ENCODE measurements at regions not wholly inside any gene's neighbourhood (a gene's known extent, or its start where the extent isn't known, plus 50 kb on each side); places are given as distances from the start of the nearest gene placed in this dataset.

DNA sequence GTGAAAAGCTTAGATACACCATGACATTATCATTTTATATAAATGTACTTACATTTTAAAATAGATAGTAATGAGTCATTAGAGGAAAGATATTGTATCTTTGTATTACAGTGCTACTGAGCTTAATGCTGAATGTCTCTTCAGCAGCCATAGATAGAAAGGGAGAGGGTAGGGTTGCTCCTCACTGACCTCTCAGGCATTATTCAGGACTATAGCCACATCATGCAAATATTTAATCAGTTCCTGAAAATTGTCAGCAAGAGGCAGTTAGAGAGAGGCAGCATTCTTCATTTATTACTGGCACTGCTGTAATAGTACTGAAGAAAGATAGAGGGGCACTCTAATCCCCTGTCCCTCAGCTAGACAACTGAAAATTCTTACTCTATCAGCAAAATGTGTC lies 242.0 kb upstream of the TANK start:
- DNase-seq (ENCODE audit: low spot score) = no peak

DNA sequence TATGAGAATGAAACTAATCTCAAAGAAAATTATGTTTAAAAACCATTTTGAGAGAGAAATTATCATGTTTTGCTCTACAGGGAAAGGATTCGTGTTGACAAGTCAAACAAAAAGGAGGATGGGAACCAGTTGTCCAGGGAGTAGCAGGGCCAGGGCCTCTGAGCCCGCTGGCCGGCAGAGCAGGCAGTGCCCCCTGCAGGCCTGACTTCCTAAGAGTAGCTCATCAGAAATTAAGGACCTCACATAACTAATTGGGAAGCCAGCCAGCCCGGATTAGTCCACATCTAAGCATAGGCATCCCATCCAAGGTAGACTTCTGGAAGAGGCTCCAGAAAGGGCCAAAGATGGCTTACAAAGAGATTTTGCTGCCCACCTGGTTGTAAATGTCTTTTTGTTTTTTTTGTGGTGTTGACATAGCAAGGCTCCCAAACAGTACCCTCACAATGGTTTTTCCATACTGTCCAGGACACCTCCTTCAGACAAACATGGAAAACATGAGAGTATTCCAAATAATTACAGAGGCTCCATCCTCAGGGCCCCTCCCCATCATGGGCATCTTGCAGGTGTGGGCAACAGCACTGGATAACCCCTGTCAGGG lies 241.2 kb upstream of the TANK start:
- peak; percentile 70 for DNase-seq (ENCODE audit: low spot score)

DNA sequence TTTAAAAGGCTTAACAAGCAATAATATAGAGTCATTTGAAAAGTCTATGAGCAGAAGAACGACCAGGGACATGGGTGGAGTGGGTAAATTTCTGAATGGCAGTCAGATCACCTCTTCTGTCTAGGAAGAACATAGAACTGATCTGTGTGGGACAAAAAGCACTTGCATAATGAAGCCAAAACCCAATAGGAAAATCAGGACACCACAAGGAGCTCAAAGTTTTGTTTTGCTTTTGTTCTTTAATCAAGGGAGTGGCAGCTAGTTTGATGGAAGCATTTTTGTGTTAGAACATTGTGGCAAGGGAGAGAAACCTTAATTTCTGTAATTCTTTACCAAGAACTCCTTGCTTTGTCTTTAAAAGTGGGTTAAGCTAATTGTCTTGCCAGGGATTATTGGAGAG lies 240.2 kb upstream of the TANK start:
- DNase-seq (ENCODE audit: low spot score) = no peak

DNA sequence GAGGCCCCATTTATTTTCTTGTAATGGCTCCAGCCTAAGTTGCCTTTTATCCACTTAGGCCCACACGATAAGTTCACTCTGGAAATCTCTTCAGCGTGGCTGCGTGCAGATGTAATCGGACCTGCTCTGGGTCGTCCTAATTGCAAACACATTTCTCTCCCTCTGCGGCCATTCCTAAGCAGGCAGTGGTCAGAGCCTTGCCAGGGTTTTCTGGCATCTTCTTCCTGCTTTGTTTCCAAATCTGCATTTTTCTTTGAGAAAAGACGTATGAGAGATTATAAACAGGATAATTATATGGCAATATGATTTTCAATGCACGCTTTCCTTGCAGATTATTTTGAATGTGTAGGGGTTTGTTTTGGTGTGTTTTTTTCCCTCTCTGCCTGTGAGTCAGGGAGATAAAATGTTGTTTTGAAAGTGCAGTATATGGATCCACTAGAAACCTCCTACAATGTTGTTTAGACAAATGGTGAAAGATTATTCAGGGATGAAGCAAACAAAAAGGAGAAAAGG lies 239.4 kb upstream of the TANK start:
- DNase-seq (ENCODE audit: low spot score) = no peak

DNA sequence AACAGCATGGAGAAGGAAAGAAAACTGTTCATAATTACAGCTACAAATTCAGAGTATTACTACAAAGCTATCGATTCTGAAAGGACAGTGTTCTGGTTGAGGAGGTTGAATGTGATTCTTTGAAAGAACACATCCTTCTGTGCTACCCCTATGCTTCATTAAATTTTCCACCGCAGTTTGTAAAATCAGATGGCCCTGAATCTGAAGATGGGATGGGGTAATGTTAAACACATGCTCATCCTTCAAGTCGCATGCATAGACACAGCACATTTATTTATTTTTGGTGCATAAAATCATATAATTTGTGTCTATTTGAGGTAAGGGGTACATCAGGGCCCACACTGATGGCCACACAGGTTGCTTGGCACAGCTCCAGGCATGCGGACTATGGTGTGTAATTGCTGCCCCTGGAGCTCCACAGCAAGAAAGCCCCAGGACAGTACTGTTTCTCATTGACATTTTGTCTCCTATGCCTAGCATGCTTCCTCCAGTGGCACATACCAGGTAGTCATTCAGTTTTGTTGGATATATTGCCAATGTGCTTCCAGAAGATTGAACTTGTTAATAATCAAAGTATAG lies 238.8 kb upstream of the TANK start:
- DNase-seq (ENCODE audit: low spot score) = no peak

DNA sequence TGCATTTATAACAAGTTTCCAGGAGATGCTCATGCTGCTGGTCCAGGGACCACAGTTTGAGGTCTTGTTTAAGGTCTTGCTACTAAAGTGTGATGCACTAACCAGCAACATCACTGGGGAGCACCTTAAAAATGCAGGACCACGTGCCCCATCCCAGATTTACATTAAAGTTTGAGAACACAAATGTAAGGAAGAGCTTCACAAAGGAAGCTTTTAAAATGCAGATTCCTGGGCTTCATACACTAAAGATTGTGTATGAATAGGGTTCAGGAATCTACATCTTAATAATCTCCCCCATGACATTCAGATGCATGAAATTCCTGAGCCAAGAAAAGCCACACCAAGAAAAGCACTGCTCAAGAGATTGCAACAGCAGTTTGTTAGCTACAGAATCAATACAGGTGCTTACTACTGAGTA lies 235.3 kb upstream of the TANK start:
- DNase-seq (ENCODE audit: low spot score) = no peak

DNA sequence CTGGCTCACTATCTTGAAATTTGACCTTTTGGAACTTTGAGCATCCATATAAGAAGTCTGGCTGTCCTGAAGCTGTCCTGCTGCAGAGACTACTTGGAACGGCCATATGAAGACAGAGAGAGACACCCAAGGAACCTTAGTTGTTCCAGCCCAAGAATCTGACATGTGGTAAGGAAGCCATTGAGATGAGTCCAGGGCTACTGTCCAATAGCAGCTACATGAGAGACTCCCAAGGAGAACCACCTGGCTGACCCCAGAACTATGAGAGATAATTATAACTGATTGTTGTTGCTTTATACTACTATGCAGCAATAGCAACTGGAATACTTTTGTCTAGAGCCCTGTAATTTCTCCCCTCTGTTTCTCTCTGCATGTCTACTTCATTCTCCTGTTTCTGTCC lies 234.3 kb upstream of the TANK start:
- DNase-seq (ENCODE audit: low spot score) = no peak

DNA sequence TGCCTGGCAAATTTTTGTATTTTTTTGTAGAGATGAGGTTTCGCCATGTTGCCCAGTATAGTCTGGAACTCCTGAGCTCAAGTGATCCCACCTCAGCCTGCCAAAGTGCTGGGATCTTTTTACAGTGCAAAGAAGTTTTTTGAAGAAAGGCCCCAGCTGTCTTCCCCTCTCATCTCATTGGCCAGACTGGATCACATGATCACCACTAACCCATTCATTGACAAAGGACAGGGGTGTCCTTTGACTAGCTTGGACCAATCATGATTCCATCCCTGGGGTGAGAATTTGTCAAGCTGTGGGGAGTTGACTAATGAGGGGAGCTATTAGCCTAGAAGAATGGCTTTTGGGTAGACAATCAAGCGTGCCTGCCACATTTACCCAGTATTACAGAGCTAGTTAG lies 232.9 kb upstream of the TANK start:
- no peak for DNase-seq (ENCODE audit: low spot score)

DNA sequence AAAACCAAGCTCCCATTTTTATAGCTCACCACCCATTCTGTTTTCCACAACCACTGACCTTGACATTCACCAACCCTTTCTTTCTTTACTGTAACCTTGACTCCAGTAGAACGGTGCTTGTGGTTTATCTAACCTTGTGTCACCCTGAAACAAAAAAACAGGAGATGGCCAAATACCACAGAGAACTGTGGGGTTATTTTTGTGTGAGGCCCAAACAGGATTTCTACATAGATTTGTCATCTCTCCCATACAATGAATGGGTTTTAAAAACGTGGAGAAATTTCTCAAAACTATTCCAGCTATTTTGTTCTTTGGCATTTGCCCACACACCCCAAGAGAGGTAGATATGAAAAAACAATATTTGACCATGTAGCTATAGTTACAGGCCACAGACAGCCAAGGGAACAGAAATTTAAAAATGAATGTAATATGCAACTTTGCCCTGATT lies 231.3 kb upstream of the TANK start:
- DNase-seq (ENCODE audit: low spot score) = no peak

DNA sequence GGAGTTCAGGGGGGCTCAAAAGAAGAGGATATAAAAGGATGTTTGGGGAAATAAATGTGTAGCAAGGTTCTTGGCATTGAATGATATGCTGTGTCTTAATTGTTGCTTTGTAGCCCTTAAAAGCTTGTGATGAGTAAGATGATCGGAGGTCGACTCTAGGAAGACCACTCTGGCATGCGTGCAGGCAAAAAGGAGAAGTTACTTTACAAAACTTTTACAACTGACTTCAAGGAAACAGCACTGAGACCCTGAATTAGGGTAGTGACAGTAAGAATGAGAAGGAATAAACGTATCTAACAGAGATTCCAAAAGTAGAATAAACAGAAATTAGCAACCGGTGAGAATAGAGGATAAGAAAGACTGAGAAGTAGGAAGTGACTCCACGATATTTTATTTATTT lies 228.7 kb upstream of the TANK start:
- DNase-seq (ENCODE audit: low spot score) = no peak

DNA sequence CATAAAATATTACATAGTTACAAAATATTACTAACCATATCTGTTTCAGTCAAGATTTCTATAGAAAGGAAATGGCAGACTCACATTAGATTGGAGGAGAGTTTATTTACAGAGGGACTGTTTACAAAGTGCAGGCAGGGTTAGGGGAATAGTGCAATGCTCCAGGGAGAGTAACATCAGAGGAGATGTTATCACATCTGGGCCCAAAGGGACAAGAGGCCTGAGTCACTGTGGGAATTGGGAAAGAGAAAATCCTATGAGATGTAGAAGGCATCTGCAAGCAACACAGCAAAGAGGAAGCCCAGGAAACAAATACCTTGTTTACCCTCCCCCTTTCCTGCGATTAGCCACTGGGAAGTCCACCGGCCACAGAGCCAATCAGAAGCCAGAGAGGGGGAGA lies 227.3 kb upstream of the TANK start:
- no peak for DNase-seq (ENCODE audit: low spot score)

DNA sequence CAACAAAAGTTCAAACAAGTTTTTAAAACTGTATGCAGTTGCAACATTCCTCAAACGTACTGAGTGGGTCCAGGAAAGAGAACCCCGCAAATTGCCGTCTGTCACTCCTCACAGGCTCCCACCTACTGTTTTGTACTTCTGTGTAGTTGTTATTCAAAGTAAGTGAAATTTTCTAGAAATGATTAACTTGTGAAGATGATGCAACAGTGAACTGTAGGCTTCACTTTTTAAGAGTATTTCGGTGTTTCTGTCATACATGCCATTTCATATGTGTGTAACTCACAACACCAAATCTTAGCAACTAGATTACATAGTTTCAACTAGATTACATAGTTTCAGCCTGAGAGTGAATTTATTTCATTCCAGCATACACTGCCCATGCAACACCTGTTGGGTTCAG lies 226.0 kb upstream of the TANK start:
- no peak for DNase-seq (ENCODE audit: low spot score)

DNA sequence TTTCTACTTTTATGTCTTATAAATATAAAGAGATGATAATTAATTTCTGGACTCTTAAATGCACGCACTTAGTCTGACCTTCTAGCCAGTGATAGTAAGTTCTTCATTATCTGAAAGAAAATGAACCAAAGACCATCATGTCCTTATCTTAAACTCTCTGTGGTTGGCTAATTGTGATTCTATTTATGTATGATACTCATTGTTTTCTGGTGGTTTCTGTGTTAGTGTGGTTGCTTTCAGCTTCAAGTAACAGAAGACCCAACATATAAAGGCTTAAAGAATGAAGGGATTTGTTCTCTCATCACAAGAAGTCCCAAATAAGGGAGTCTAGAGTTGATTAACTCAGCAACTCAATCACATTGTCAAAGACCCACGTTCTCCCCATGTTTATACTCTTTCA lies 225.2 kb upstream of the TANK start:
- DNase-seq (ENCODE audit: low spot score) = no peak

DNA sequence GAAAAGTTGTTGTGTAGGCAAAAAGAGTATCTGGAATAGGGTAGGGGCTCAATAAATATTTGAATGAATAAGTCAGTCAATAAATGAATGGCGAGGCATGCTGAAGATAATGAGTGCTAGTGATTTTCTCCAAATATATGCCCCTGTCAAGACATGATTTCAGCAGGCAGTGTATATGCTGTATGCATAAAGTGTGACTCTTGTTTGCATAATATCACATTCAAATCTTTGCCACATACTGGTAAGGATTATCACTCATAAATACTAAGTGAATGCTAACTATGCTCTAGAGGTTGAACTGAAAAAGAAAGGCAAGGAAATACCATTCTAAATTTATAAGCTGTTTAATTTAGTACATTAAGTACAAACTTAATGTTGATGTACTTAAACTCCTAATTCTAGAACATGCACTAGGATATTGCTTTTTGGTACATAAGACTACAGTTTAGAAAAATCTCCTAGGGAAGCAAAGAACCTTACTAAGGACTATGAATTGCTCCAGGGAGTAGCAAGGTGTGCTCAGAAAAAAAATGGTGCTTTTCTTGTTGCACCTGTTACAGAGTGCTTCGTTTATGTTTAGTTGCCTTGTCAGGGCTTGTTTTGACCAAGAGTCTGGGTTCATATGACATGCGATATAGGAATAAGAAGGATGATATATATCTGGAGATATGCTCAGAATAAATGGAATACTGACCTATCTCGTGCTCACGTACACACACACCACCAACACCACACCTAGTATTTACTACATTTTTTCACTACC lies 224.0 kb upstream of the TANK start:
- no peak for DNase-seq (ENCODE audit: low spot score)

DNA sequence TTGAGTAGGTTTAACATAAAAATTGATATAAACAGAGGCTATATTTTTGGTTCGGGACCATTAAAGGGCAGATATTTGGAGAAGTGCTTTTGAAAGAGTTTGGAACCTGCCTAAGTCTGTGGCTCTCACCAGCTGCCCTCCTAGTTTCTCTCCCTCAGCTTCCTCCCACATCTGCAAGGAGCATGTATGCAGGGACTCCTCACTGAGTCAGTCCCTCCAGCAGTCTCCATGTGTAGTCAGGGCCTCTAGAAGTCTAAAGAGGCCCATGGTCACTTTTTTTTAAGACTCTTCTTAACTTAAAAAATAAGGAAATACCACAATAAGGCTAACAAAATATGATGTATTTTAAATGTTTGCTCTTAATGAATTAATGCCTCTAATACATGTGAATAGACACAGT lies 220.0 kb upstream of the TANK start:
- DNase-seq (ENCODE audit: low spot score) = no peak

DNA sequence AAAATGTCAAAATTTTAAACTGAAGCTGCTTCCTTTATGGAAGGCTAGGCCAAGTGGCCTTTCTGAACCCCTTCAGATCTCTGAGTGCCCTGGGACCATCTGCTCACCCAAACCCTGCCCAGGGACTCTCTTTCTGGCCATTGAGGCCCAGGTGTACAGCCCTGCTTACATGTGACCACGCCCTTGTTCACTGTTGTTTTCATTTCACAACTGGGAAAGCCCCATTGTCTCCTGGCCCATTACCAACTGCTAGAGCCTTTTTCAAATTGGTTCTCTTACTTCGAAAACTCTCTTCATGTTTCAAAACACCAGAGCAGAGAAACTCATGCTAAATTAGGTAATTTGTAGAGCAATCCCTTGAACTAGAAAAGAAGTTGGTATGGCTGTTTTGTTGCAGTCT lies 219.5 kb upstream of the TANK start:
- DNase-seq (ENCODE audit: low spot score) = no peak

DNA sequence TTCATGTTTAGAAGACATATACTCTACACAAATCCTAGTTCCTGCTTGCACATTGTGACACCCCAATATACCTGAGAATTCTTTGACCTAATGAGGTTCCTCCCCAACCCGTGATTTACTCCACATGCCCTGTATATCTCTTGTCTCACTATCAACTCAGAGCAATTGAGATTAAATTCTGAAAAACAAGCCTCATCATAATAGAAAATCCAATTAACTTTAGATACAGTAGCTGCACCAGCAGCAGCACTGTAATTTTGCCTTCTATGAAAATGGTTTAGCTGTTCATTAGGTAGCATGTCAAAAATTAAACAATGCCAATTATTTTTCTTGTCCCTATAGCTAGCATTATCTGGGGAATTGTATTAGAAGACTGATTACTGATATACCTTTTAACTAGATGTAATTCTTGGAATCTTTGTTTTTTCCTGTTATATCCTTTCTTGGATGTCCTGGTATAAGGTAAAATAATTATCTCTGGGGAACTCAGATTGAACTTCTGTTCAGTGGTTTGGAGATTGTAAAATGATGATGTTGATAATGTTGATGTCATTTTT lies 218.9 kb upstream of the TANK start:
- DNase-seq (ENCODE audit: low spot score) = no peak

DNA sequence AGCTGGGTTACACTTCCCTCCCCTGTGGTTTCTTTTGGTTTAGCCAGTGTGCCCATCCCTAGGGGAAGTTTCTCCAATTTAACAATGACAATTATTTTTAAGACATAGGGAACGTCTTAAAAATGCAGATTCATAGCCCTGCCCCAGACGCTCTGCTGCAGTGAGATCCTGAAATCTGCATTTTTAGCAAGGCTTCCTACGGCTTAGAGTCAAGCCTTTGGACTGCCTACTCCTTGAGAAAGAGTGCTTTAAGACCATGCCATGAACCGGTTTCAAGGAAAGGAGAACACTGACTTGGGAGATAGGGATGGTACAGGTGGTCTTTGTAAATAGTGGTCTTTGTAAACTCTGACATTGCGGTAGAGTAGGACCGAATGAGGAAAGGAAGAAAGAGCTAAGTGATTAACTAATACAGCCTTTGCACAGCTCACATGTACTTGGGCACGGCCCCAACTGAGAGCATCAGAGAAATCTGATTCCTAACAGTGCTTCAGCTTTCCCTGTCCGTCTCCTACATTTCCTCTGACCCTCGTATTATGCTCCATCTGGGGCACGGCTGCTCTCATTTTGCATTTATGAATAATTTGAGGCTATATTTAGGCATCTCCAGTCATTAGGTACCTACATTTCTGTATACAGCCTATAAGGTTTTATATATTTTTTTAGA lies 217.6 kb upstream of the TANK start:
- no peak for DNase-seq (ENCODE audit: low spot score)

DNA sequence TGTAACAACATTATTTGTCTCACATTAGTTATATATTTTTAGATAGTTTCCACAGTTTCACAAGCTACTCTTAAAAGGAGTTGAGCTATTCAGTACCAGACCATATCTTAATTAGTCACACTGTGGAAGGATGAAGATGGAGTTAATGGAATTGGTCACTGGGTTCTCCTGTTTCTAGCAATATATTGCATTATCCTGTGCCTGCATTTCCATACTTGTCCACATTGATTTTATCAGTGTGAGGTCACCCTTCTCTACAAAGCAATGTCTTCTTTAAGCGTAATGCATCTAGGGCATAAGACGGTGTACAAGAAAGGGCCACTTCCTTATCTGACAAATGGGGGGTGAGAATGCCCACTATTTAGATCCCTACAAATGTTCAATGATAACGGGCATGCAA lies 216.8 kb upstream of the TANK start:
- no peak for DNase-seq (ENCODE audit: low spot score)

DNA sequence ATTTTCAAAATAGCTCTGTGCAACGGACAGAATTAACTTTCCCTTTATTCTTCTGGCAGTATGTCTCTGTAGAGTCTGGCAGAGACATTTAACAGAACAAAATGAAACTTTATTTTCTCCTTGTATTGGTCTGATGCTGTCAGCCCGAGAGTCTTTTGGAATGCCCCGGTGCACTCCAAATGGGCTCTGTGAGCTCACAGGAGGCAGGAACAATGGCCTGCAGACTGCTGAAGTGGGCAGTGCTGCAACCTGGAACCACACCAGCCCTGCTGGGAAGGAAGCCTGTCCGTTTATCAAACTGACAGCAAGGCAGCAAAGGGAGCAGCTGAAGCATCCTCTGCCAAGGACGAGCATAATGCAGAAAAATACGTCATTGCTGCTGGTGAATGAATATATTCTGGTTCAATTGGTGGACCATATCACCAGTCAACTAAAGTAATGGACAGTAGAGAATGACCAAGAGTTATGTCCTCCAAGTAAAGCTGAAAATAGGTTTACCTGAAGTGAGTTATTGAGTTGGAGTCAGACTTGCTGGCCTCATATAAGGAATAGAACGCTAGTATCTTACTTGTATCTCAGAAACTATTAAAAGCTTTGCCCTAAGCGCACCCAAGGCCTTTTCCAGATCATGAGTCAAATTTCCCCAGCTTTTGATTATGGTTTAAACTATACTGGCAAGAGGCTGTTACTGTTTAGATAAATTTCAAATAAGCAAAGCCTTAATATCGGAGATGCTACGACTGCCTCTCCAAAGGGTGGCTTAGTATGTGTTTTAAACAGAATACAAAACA lies 207.6 kb upstream of the TANK start:
- DNase-seq (ENCODE audit: low spot score) = no peak

DNA sequence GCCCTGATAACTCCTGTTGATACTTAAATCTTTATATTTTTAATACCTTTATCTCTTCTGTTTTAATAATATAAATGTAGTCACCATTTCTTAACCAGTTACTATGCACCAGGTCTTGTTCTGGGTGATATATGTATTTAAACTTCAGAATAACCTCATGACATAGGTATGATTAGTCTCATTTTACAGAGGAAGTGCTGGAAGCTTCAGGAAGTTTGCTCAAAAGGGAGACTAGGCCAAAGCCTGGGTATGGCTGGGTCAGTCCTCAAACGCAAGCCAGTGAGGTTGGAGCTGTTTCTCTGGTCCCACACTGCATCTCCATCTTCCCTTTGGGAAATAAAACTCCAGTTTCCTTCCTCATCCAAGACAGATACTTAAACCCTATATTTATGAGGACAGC lies 204.7 kb upstream of the TANK start:
- DNase-seq (ENCODE audit: low spot score) = no peak
